ENCODE measurements at regions not wholly inside any gene's neighbourhood (a gene's known extent, or its start where the extent isn't known, plus 50 kb on each side); places are given as distances from the start of the nearest gene placed in this dataset.

GRCh38 chr1:244160455-244161235 lies 109.6 kb downstream of the ZBTB18 start:
- peak overlapping the region; percentile 17 to 39 for H3K4me3 Mint-ChIP-seq
- intact Hi-C loops (cut with micrococcal nuclease), result no loop called here
- no peaks in the 10 kb centered on the region for H3K9me3 ChIP-seq (replicated peaks in 1 of 2; ENCODE audit: control insufficient read depth in 1 of 2, insufficient read depth in 1 of 2, low read length in 2 of 2)

DNA sequence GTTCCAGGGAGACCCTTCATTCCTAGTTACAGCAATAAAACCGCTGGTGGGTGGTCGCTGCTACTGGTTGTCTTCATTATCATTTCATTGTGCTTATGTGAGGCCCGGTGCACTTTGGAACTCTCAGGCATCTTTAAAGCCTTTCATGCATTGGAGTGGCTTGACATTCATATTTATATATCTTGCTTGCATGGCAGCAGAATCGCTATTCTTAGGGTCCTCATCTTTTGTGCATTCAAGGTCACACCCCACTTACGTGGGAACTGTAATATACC lies 110.1 kb downstream of the ZBTB18 start:
- peaks cover 0 to 2% (median 0%) of the 10 kb centered on the region in 7 donors for H3K9me3 Mint-ChIP-seq
- intact Hi-C loops (cut with micrococcal nuclease), result no loop called here
- H3K27ac Mint-ChIP-seq, result no peak overlapping the region
- no peaks in the 10 kb centered on the region for H3K36me3 ChIP-seq (replicated peaks in 1 of 2; ENCODE audit: control insufficient read depth in 1 of 2, insufficient read depth in 2 of 2, low read length in 2 of 2)
- H3K9me3 ChIP-seq (replicated peaks in 1 of 2; ENCODE audit: control insufficient read depth in 1 of 2, insufficient read depth in 1 of 2, low read length in 2 of 2), result no peaks in the 10 kb centered on the region
- no peak overlapping the region for H3K4me3 Mint-ChIP-seq
- H3K27me3 Mint-ChIP-seq (ENCODE audit: low read depth in 3 of 3), result peaks cover 0 to 2% (median 2%) of the 10 kb centered on the region in 3 donors
- peaks cover 21% of the 10 kb centered on the region for H3K4me1 Mint-ChIP-seq
- DNase-seq, result no peak
- 94% methylated on average over 3 of the region's 5 CpGs for WGBS (ENCODE audit: insufficient coverage)
- no peak overlapping the region for H3K4me2 ChIP-seq (replicated peaks; ENCODE audit: extremely low read depth, low read length, poor library complexity, severe bottlenecking)
- peaks cover 0 to 2% of the 10 kb centered on the region in 2 donors for H3K36me3 Mint-ChIP-seq
- H4K20me1 ChIP-seq (ENCODE audit: insufficient read depth, low read length), result no peaks in the 10 kb centered on the region
- no peaks in the 10 kb centered on the region for H3K27me3 ChIP-seq (ENCODE audit: control insufficient read depth in 2 of 2, insufficient read depth in 2 of 2, low read length in 2 of 2)
- peaks cover 12 to 21% of the 10 kb centered on the region in 2 donors for H3K4me1 ChIP-seq (ENCODE audit: control insufficient read depth in 1 of 2, insufficient read depth in 2 of 2, low read length in 2 of 2)
- H3K27ac ChIP-seq (ENCODE audit: low read depth in 1 of 2, low read length in 2 of 2), result no peak overlapping the region
- no peaks in the 10 kb centered on the region for H3K79me2 ChIP-seq (ENCODE audit: insufficient read depth, low read length)
- TF ChIP-seq, protein P1, sequence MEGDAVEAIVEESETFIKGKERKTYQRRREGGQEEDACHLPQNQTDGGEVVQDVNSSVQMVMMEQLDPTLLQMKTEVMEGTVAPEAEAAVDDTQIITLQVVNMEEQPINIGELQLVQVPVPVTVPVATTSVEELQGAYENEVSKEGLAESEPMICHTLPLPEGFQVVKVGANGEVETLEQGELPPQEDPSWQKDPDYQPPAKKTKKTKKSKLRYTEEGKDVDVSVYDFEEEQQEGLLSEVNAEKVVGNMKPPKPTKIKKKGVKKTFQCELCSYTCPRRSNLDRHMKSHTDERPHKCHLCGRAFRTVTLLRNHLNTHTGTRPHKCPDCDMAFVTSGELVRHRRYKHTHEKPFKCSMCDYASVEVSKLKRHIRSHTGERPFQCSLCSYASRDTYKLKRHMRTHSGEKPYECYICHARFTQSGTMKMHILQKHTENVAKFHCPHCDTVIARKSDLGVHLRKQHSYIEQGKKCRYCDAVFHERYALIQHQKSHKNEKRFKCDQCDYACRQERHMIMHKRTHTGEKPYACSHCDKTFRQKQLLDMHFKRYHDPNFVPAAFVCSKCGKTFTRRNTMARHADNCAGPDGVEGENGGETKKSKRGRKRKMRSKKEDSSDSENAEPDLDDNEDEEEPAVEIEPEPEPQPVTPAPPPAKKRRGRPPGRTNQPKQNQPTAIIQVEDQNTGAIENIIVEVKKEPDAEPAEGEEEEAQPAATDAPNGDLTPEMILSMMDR (IDR thresholded peaks at IDR 0.05), result no peak
- H3K4me3 ChIP-seq (replicated peaks in 1 of 3; ENCODE audit: low read depth in 2 of 3, low read length in 3 of 3), result no peak overlapping the region
- no peak overlapping the region for H2AFZ ChIP-seq (ENCODE audit: insufficient read depth, low read depth, low read length, poor library complexity, severe bottlenecking)
- H3K9ac ChIP-seq (ENCODE audit: insufficient read depth, low read length, poor library complexity, severe bottlenecking), result no peak overlapping the region

More at GRCh38 chr1:244160455-244161235, 109.6 kb downstream of the ZBTB18 start:
- Histone ChIP-seq H3K4me1 (ENCODE audit: control insufficient read depth in 1 of 2, insufficient read depth in 2 of 2, low read length in 2 of 2) (peaks cover 12 to 21% of the 10 kb centered on the region in 2 donors), H3K4me2 (replicated peaks; ENCODE audit: extremely low read depth, low read length, poor library complexity, severe bottlenecking) (peak overlapping the region; percentile 57), H4K20me1 (ENCODE audit: insufficient read depth, low read length) (no peaks in the 10 kb centered on the region), H3K27me3 (ENCODE audit: control insufficient read depth in 2 of 2, insufficient read depth in 2 of 2, low read length in 2 of 2) (no peaks in the 10 kb centered on the region), H3K9ac (ENCODE audit: insufficient read depth, low read length, poor library complexity, severe bottlenecking) (no peak overlapping the region), H2AFZ (ENCODE audit: insufficient read depth, low read depth, low read length, poor library complexity, severe bottlenecking) (peak overlapping the region; percentile 22), H3K79me2 (ENCODE audit: insufficient read depth, low read length) (no peaks in the 10 kb centered on the region), H3K36me3 (replicated peaks in 1 of 2; ENCODE audit: control insufficient read depth in 1 of 2, insufficient read depth in 2 of 2, low read length in 2 of 2) (no peaks in the 10 kb centered on the region), H3K27ac (ENCODE audit: low read depth in 1 of 2, low read length in 2 of 2) (peak overlapping the region in 1 of 2 donors; percentile 28), H3K4me3 (replicated peaks in 1 of 3; ENCODE audit: low read depth in 2 of 3, low read length in 3 of 3) (no peak overlapping the region)
- peak; percentile 44 to 54 (median 49) for DNase-seq
- WGBS (ENCODE audit: insufficient coverage), result 3% methylated on average over 5 of the region's 9 CpGs
- Mint-ChIP-seq H3K4me1 (peaks cover 21% of the 10 kb centered on the region), H3K36me3 (peaks cover 0 to 2% of the 10 kb centered on the region in 2 donors), H3K27me3 (ENCODE audit: low read depth in 3 of 3) (peaks cover 0 to 2% (median 1%) of the 10 kb centered on the region in 3 donors), H3K9me3 (peaks cover 0 to 2% (median 0%) of the 10 kb centered on the region in 7 donors), H3K27ac (peak overlapping the region in 4 of 7 donors; percentile 12 to 31 (median 22))
- TF ChIP-seq, protein P1 (IDR thresholded peaks at IDR 0.05), result no peak

All from CD14-positive monocyte (primary cell).